Vagina (tissue), 2 donors: ENCODE measurements at regions not wholly inside any gene's neighbourhood (a gene's known extent, or its start where the extent isn't known, plus 50 kb on each side); places are given as distances from the start of the nearest gene placed in this dataset.

ENCODE experiments used
- DNase-seq, 2 donors: peaks; one replicate each; pipeline ENCODE4 v3.0.0-alpha.2; 2017; ENCODE audit errors: extremely low spot score in 2 of 2
- H3K27ac ChIP-seq: fragments of 200-600 bp; sonication (generic); one replicate; pipeline ENCODE4 v1.5.1; 2019
- H3K27me3 ChIP-seq: fragments of 200-600 bp; sonication (generic); one replicate; pipeline ENCODE4 v1.5.1; 2019
- H3K36me3 ChIP-seq, 2 donors: fragments of 200-600 bp; sonication (generic); one replicate each; pipeline ENCODE4 v1.5.1; 2017 to 2019
- H3K4me1 ChIP-seq: fragments of 200-600 bp; sonication (generic); one replicate; pipeline ENCODE4 v1.5.1; 2019
- H3K4me3 ChIP-seq, 2 donors: fragments of 200-600 bp; sonication (generic); 1 replicate in 1 of 2; 2 replicates in 1 of 2; pipeline ENCODE4 v1.5.1; 2016 to 2019
- H3K9me3 ChIP-seq: fragments of 200-600 bp; sonication (generic); one replicate; pipeline ENCODE4 v1.5.1; 2019
- POLR2A ChIP-seq, 2 donors: fragments of 450-650 bp; IDR thresholded peaks; one replicate each; pipeline ENCODE4 v1.6.1; 2017; ENCODE audit warnings: antibody characterized with exemption in 2 of 2, mild to moderate bottlenecking in 2 of 2, moderate library complexity in 2 of 2
- POLR2AphosphoS5 ChIP-seq, 2 donors: sonication (generic); formaldehyde crosslinking; IDR thresholded peaks; one replicate each; pipeline ENCODE4 v1.9.0; 2017; ENCODE audit warnings: antibody characterized with exemption in 2 of 2, mild to moderate bottlenecking in 2 of 2, low read depth in 1 of 2; ENCODE audit not compliant: insufficient read depth in 1 of 2
- intact Hi-C: fragments of 100-400 bp; cut with DNase I; formaldehyde crosslinking; loops from one replicate; pipeline ENCODE4 v1.15.1; 2023
- TF ChIP-seq, protein P1 (sequence below), 3 experiments: fragments of 450-650 bp in 2 of 3; fragments of 200-600 bp in 1 of 3; sonication (generic) in 1 of 3; IDR thresholded peaks; one replicate each; pipeline ENCODE4 v1.5.1; 2017 to 2019; ENCODE audit warnings: antibody characterized with exemption in 3 of 3, mild to moderate bottlenecking in 2 of 3, moderate library complexity in 2 of 3

GRCh38 chr2:175523001-175523400 is 341.5 kb upstream of the ATP5MC3 start:
- Histone ChIP-seq H3K27ac (no peak overlapping the region), H3K36me3 (no peaks in the 10 kb centered on the region), H3K4me1 (no peaks in the 10 kb centered on the region), H3K4me3 (no peak overlapping the region), H3K9me3 (no peaks in the 10 kb centered on the region), H3K27me3 (no peaks in the 10 kb centered on the region)
- intact Hi-C loops, result no loop called here
- TF ChIP-seq, protein P1, sequence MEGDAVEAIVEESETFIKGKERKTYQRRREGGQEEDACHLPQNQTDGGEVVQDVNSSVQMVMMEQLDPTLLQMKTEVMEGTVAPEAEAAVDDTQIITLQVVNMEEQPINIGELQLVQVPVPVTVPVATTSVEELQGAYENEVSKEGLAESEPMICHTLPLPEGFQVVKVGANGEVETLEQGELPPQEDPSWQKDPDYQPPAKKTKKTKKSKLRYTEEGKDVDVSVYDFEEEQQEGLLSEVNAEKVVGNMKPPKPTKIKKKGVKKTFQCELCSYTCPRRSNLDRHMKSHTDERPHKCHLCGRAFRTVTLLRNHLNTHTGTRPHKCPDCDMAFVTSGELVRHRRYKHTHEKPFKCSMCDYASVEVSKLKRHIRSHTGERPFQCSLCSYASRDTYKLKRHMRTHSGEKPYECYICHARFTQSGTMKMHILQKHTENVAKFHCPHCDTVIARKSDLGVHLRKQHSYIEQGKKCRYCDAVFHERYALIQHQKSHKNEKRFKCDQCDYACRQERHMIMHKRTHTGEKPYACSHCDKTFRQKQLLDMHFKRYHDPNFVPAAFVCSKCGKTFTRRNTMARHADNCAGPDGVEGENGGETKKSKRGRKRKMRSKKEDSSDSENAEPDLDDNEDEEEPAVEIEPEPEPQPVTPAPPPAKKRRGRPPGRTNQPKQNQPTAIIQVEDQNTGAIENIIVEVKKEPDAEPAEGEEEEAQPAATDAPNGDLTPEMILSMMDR (IDR thresholded peaks at IDR 0.05), result no peak
- no peak for TF ChIP-seq POLR2AphosphoS5 (IDR thresholded peaks at IDR 0.05; ENCODE audit: insufficient read depth in 1 of 2, low read depth in 1 of 2)
- TF ChIP-seq POLR2A (IDR thresholded peaks at IDR 0.05), result no peak
- no peak for DNase-seq

- Histone ChIP-seq H3K36me3 (no peaks in the 10 kb centered on the region), H3K4me1 (no peaks in the 10 kb centered on the region), H3K27me3 (no peaks in the 10 kb centered on the region), H3K9me3 (no peaks in the 10 kb centered on the region), H3K4me3 (no peak overlapping the region), H3K27ac (no peak overlapping the region)
- no peak for DNase-seq
- intact Hi-C loops, result no loop called here
- TF ChIP-seq, protein P1 (IDR thresholded peaks at IDR 0.05), result no peak
- TF ChIP-seq POLR2A (IDR thresholded peaks at IDR 0.05) (no peak), POLR2AphosphoS5 (IDR thresholded peaks at IDR 0.05; ENCODE audit: insufficient read depth in 1 of 2, low read depth in 1 of 2) (no peak)
These were observed 336.7 kb upstream of the ATP5MC3 start for GRCh38 chr2:175518206-175518605.

DNA sequence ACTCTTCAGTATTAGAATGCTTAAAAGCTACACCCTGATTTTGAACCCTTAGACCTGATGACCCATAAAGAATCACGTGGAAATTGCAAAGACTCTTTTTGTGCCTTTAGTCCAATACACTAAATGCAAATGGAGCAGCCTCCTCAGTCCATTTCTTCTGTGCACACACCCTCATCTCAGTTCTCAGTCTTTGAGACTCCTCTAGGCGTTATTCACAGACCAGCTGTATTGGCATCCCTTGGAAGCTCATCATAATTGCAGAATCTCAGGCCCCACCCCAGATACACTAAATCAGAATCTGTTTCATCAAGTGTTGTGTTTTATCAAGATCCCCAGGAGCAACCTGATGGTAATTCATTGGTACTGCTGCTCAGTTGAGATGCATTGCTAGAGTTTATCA is 335.0 kb upstream of the ATP5MC3 start:
- TF ChIP-seq, protein P1 (IDR thresholded peaks at IDR 0.05), result no peak
- TF ChIP-seq POLR2AphosphoS5 (IDR thresholded peaks at IDR 0.05; ENCODE audit: insufficient read depth in 1 of 2, low read depth in 1 of 2) (no peak), POLR2A (IDR thresholded peaks at IDR 0.05) (no peak)
- Histone ChIP-seq H3K9me3 (no peaks in the 10 kb centered on the region), H3K36me3 (no peaks in the 10 kb centered on the region), H3K4me1 (no peaks in the 10 kb centered on the region), H3K27me3 (no peaks in the 10 kb centered on the region), H3K4me3 (no peak overlapping the region), H3K27ac (no peak overlapping the region)
- no peak for DNase-seq
- intact Hi-C loops, result no loop called here

DNA sequence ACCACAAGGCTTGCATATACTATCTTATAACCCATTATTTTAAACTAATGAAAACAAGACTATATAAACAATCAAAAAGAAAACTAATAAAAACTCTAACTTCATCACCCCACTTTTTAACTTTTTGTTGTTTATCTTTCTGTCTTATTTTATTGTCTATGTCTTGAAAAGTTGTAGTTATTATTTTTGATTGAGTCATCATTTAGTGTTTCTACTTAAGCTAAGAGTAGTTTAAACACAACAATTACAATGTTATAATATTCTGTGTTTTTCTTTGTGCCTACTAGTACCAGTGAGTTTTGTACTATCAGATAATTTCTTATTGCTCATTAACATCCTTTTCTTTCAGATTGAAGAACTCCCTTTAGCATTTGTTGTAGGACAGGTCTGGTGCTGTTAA is 318.7 kb upstream of the ATP5MC3 start:
- intact Hi-C loops, result no loop called here
- Histone ChIP-seq H3K27me3 (no peaks in the 10 kb centered on the region), H3K4me3 (no peak overlapping the region), H3K9me3 (no peaks in the 10 kb centered on the region), H3K27ac (no peak overlapping the region), H3K4me1 (no peaks in the 10 kb centered on the region), H3K36me3 (no peaks in the 10 kb centered on the region)
- DNase-seq, result no peak
- TF ChIP-seq POLR2AphosphoS5 (IDR thresholded peaks at IDR 0.05; ENCODE audit: insufficient read depth in 1 of 2, low read depth in 1 of 2) (no peak), POLR2A (IDR thresholded peaks at IDR 0.05) (no peak)
- TF ChIP-seq, protein P1 (IDR thresholded peaks at IDR 0.05), result no peak

- Histone ChIP-seq H3K4me3 (no peak overlapping the region), H3K4me1 (no peaks in the 10 kb centered on the region), H3K9me3 (no peaks in the 10 kb centered on the region), H3K27ac (no peak overlapping the region), H3K27me3 (no peaks in the 10 kb centered on the region), H3K36me3 (no peaks in the 10 kb centered on the region)
- intact Hi-C loops, result no loop called here
- DNase-seq, result no peak
- TF ChIP-seq POLR2AphosphoS5 (IDR thresholded peaks at IDR 0.05; ENCODE audit: insufficient read depth in 1 of 2, low read depth in 1 of 2) (no peak), POLR2A (IDR thresholded peaks at IDR 0.05) (no peak)
- TF ChIP-seq, protein P1 (IDR thresholded peaks at IDR 0.05), result no peak
These were observed 308.9 kb upstream of the ATP5MC3 start for GRCh38 chr2:175490360-175490791.
